Daoy (cell line): ENCODE measurements at regions not wholly inside any gene's neighbourhood (a gene's known extent, or its start where the extent isn't known, plus 50 kb on each side); places are given as distances from the start of the nearest gene placed in this dataset.

Experiments used
- DNase-seq: peaks from one replicate; pipeline ENCODE4 v3.0.0-alpha.2; 2015; ENCODE audit warnings: low read depth

GRCh38 chr2:207236156-207236935 lies 70.6 kb upstream of the KLF7 start:
- DNase-seq = no peak

GRCh38 chr2:207238831-207239701 lies 73.3 kb upstream of the KLF7 start:
- peak; percentile 97 for DNase-seq

GRCh38 chr2:207239754-207240494 lies 74.2 kb upstream of the KLF7 start:
- DNase-seq = peak; percentile 41

GRCh38 chr2:207240649-207241048 lies 74.9 kb upstream of the KLF7 start:
- no peak for DNase-seq

GRCh38 chr2:207241198-207241597 lies 75.5 kb upstream of the KLF7 start:
- peak; percentile 35 for DNase-seq

- DNase-seq = no peak
Observed at GRCh38 chr2:207243601-207244000, 77.9 kb upstream of the KLF7 start.

GRCh38 chr2:207244971-207245925 lies 79.5 kb upstream of the KLF7 start:
- DNase-seq = no peak

- peak; percentile 41 for DNase-seq
Observed at GRCh38 chr2:207248702-207249377, 83.1 kb upstream of the KLF7 start.

GRCh38 chr2:207251022-207251421 lies 85.3 kb upstream of the KLF7 start:
- DNase-seq = no peak

- no peak for DNase-seq
Observed at GRCh38 chr2:207251573-207252192, 85.9 kb upstream of the KLF7 start.

GRCh38 chr2:207252416-207252815 lies 86.7 kb upstream of the KLF7 start:
- DNase-seq = no peak

GRCh38 chr2:207252979-207253645 lies 87.4 kb upstream of the KLF7 start:
- DNase-seq = no peak

- peak; percentile 71 for DNase-seq
Observed at GRCh38 chr2:207253666-207254345, 88.1 kb upstream of the KLF7 start.

GRCh38 chr2:207254591-207255464 lies 89.1 kb upstream of the KLF7 start:
- DNase-seq = peak; percentile 38

GRCh38 chr2:207255565-207256470 lies 90.1 kb upstream of the KLF7 start:
- no peak for DNase-seq

GRCh38 chr2:207256476-207257207 lies 90.9 kb upstream of the KLF7 start:
- peak; percentile 74 for DNase-seq
